Ishikawa (cell line): ENCODE measurements at regions not wholly inside any gene's neighbourhood (a gene's known extent, or its start where the extent isn't known, plus 50 kb on each side); places are given as distances from the start of the nearest gene placed in this dataset.

Source experiments
- EP300 ChIP-seq: IDR thresholded peaks from 2 replicates; pipeline ENCODE4 v1.6.1; 2012; ENCODE audit warnings: borderline replicate concordance
- FOXM1 ChIP-seq: IDR thresholded peaks from 2 replicates; pipeline ENCODE4 v1.6.1; 2012; ENCODE audit warnings: low read depth, borderline replicate concordance
- TAF1 ChIP-seq: IDR thresholded peaks from 2 replicates; pipeline ENCODE4 v1.6.1; 2012; ENCODE audit warnings: low read depth, mild to moderate bottlenecking
- TF ChIP-seq, protein P1 (sequence below): IDR thresholded peaks from 2 replicates; pipeline ENCODE4 v1.6.1; 2012
- TF ChIP-seq, protein P2 (sequence below): IDR thresholded peaks from 2 replicates; pipeline ENCODE4 v1.6.1; 2012

DNA sequence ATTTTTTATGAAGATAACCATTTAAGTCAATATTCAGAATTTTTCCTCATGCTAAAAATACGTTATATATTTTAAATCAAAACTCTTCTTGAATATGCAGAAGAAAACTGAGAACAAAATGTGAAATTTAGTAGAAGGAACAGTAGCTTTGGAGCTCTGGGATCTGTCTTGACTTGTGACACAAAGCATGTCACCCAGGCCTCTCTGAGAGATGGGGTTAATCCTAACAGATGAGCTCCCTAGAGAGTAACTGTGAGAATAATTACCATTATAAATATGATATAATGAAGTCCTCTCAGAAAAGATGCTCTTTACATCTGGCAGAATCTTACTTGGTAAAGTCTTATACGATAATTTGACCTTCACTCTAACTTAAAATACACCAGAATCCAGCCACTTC is 272.0 kb downstream of the PTPRC start:
- TF ChIP-seq EP300: no peak
- TF ChIP-seq, protein P1, sequence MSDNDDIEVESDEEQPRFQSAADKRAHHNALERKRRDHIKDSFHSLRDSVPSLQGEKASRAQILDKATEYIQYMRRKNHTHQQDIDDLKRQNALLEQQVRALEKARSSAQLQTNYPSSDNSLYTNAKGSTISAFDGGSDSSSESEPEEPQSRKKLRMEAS: no peak
- no peak for TF ChIP-seq TAF1
- TF ChIP-seq, protein P2, sequence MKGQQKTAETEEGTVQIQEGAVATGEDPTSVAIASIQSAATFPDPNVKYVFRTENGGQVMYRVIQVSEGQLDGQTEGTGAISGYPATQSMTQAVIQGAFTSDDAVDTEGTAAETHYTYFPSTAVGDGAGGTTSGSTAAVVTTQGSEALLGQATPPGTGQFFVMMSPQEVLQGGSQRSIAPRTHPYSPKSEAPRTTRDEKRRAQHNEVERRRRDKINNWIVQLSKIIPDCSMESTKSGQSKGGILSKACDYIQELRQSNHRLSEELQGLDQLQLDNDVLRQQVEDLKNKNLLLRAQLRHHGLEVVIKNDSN: no peak
- TF ChIP-seq FOXM1: no peak
